ENCODE measurements at regions not wholly inside any gene's neighbourhood (a gene's known extent, or its start where the extent isn't known, plus 50 kb on each side); places are given as distances from the start of the nearest gene placed in this dataset.

- no peak for TF ChIP-seq CTCF (IDR thresholded peaks at IDR 0.05)
- TF ChIP-seq CHD2 (IDR thresholded peaks at IDR 0.05; ENCODE audit: low read length, partially characterized antibody), result no peak
- no peak for TF ChIP-seq PBX3 (IDR thresholded peaks at IDR 0.05)
- no peak for TF ChIP-seq MYC (IDR thresholded peaks at IDR 0.05; ENCODE audit: borderline replicate concordance, low read length)
- TF ChIP-seq HMGXB4 (CRISPR knock-in tag; IDR thresholded peaks at IDR 0.05; ENCODE audit: borderline replicate concordance), result no peak
- no peak for TF ChIP-seq NR3C1 (IDR thresholded peaks at IDR 0.05)
- no peak for TF ChIP-seq ZNF302 (CRISPR knock-in tag; IDR thresholded peaks at IDR 0.05)
- TF ChIP-seq KDM1A (IDR thresholded peaks at IDR 0.05; ENCODE audit: low read depth), result no peak
- TF ChIP-seq ZFP36 (IDR thresholded peaks at IDR 0.05; ENCODE audit: borderline replicate concordance, partially characterized antibody), result no peak
- no peak for TF ChIP-seq USF2 (IDR thresholded peaks at IDR 0.05)
Observed at GRCh38 chr4:188214861-188215260, 75.6 kb downstream of the TRIML1 start.

All from A549 (cell line).